Neural cell (in vitro differentiated cells): ENCODE measurements at regions not wholly inside any gene's neighbourhood (a gene's known extent, or its start where the extent isn't known, plus 50 kb on each side); places are given as distances from the start of the nearest gene placed in this dataset.

Experiments
- CTCF ChIP-seq: fragments of 450-650 bp; IDR thresholded peaks from 2 replicates; pipeline ENCODE4 v1.5.1; 2014; ENCODE audit warnings: antibody characterized with exemption, mild to moderate bottlenecking, moderate library complexity; ENCODE audit not compliant: poor library complexity, severe bottlenecking
- EZH2 ChIP-seq: fragments of 200-600, 300-800 bp; shearing (Covaris generic), sonication (generic); IDR thresholded peaks from 2 replicates; pipeline ENCODE4 v1.6.1; 2014; ENCODE audit warnings: antibody characterized with exemption, low read length, borderline replicate concordance, mild to moderate bottlenecking; ENCODE audit not compliant: insufficient read depth, poor library complexity, severe bottlenecking
- POLR2AphosphoS5 ChIP-seq: IDR thresholded peaks from 2 replicates; pipeline ENCODE4 v1.6.1; 2012
- RAD21 ChIP-seq: fragments of 450-650 bp; conservative IDR thresholded peaks from 2 replicates; pipeline ENCODE4 v1.6.1; 2014; ENCODE audit warnings: antibody characterized with exemption, mild to moderate bottlenecking, moderate library complexity

DNA sequence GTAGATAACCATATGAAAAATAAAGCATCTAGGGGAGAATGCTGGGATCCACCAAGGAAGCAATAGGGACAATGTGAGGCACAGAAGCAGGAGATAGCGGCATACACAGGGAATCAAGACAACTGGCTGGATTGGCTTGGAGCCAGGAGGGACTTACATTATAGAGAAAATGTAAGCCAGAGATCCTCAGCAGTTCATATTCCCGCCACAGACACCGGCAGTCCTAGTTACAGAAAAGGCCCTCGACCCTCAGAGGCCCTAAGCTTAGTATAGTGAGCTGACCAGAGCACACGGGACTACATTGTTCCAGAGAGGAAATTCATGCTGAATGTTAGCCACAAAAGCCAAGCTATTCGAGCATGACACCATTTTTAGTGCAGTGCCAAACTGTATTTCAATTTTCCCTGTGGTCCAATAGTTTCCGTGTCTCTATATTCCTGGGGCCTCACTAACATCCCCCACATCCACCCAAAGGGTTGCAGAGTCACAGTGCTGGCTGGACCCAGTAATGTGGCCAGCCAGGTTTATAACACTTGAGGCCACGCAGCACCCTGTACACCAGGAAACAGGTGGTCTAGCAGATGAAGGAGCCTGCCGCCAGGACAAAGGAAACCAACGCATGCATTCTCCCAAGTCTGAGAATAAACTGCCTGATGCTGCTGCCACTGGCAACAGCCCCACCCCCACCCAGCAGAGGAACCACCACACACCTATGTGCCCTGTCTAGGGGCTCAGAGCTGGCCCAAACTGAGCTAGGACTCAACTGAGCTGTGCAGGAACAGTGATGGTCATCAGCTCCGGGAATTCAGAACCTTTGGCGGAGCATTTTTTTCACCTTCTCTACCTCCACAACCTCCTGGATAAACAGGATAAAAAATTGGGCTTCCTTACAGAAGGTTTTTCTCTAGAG lies 693.2 kb upstream of the CHD1 start:
- TF ChIP-seq POLR2AphosphoS5 (no peak), EZH2 (no peak), CTCF (no peak), RAD21 (no peak)
